SK-N-SH treated with all-trans-retinoic acid at 6 μM for 48 hours (cell line): ENCODE measurements at regions not wholly inside any gene's neighbourhood (a gene's known extent, or its start where the extent isn't known, plus 50 kb on each side); places are given as distances from the start of the nearest gene placed in this dataset.

ENCODE experiments used
- ATAC-seq: fragments of 200-7000 bp; cut with Tn5 transposase; 3 replicates; pipeline ENCODE4 v1.9.1; 2020; ENCODE audit warnings: mild to moderate bottlenecking, moderate library complexity
- ARNTL ChIP-seq: fragments of 450-650 bp; formaldehyde crosslinking; IDR thresholded peaks from 2 replicates; pipeline ENCODE4 v1.5.0; 2020; ENCODE audit warnings: low read depth, mild to moderate bottlenecking, moderate library complexity, borderline replicate concordance
- BACH2 ChIP-seq: fragments of 250-450 bp; sonication (Bioruptor Pico); IDR thresholded peaks from 2 replicates; pipeline ENCODE4 v1.9.0; 2021; ENCODE audit warnings: mild to moderate bottlenecking, borderline replicate concordance
- CREB5 ChIP-seq: fragments of 250-450 bp; sonication (Bioruptor Pico); IDR thresholded peaks from 2 replicates; pipeline ENCODE4 v1.5.1; 2020; ENCODE audit warnings: low read depth, mild to moderate bottlenecking, moderate library complexity
- CSDC2 ChIP-seq: fragments of 250-450 bp; sonication (Bioruptor Pico); IDR thresholded peaks from 2 replicates; pipeline ENCODE4 v1.5.0; 2020; ENCODE audit warnings: mild to moderate bottlenecking, moderate library complexity
- CSRNP3 ChIP-seq: fragments of 250-450 bp; sonication (Bioruptor Pico); IDR thresholded peaks from 2 replicates; pipeline ENCODE4 v1.5.1; 2021; ENCODE audit warnings: mild to moderate bottlenecking, moderate library complexity
- ESRRG ChIP-seq: fragments of 250-450 bp; sonication (Bioruptor Pico); IDR thresholded peaks from 2 replicates; pipeline ENCODE4 v1.6.1; 2021; ENCODE audit warnings: mild to moderate bottlenecking
- GLIS3 ChIP-seq: fragments of 250-450 bp; sonication (Bioruptor Pico); IDR thresholded peaks from 2 replicates; pipeline ENCODE4 v1.5.0; 2020; ENCODE audit warnings: mild to moderate bottlenecking, moderate library complexity
- ISL1 ChIP-seq: fragments of 250-450 bp; sonication (Bioruptor Pico); IDR thresholded peaks from 2 replicates; pipeline ENCODE4 v2.1.2; 2022; ENCODE audit warnings: mild to moderate bottlenecking, moderate library complexity
- PATZ1 ChIP-seq: fragments of 250-450 bp; sonication (Bioruptor Pico); IDR thresholded peaks from 2 replicates; pipeline ENCODE4 v1.8.0; 2020; ENCODE audit warnings: mild to moderate bottlenecking, moderate library complexity, borderline replicate concordance
- POU6F1 ChIP-seq: fragments of 250-450 bp; sonication (Bioruptor Pico); IDR thresholded peaks from 2 replicates; pipeline ENCODE4 v1.8.0; 2021; ENCODE audit warnings: low read depth, mild to moderate bottlenecking, moderate library complexity, borderline replicate concordance
- PPARA ChIP-seq: fragments of 250-450 bp; sonication (Bioruptor Pico); IDR thresholded peaks from 2 replicates; pipeline ENCODE4 v1.5.0; 2020; ENCODE audit warnings: mild to moderate bottlenecking, borderline replicate concordance
- RARB ChIP-seq: fragments of 250-450 bp; sonication (Bioruptor Pico); IDR thresholded peaks from 2 replicates; pipeline ENCODE4 v1.8.0; 2021; ENCODE audit warnings: mild to moderate bottlenecking, moderate library complexity
- SNAI2 ChIP-seq: fragments of 250-450 bp; sonication (Bioruptor Pico); IDR thresholded peaks from 2 replicates; pipeline ENCODE4 v1.5.0; 2020; ENCODE audit warnings: mild to moderate bottlenecking, moderate library complexity
- TCF4 ChIP-seq: fragments of 250-450 bp; sonication (Bioruptor Pico); IDR thresholded peaks from 2 replicates; pipeline ENCODE4 v1.8.0; 2021; ENCODE audit warnings: mild to moderate bottlenecking, moderate library complexity, borderline replicate concordance
- TOX ChIP-seq: fragments of 250-450 bp; sonication (Bioruptor Pico); IDR thresholded peaks from 2 replicates; pipeline ENCODE4 v1.8.0; 2021; ENCODE audit warnings: mild to moderate bottlenecking, moderate library complexity, borderline replicate concordance
- ZC3H10 ChIP-seq: fragments of 250-450 bp; sonication (Bioruptor Pico); IDR thresholded peaks from 2 replicates; pipeline ENCODE4 v1.5.1; 2021; ENCODE audit warnings: mild to moderate bottlenecking, moderate library complexity
- ZFP3 ChIP-seq: fragments of 250-450 bp; sonication (Bioruptor Pico); IDR thresholded peaks from 2 replicates; pipeline ENCODE4 v1.5.0; 2020; ENCODE audit warnings: mild to moderate bottlenecking, moderate library complexity
- ZFP30 ChIP-seq: fragments of 450-650 bp; formaldehyde crosslinking; IDR thresholded peaks from 2 replicates; pipeline ENCODE4 v1.5.0; 2022; ENCODE audit warnings: mild to moderate bottlenecking, moderate library complexity
- ZNF70 ChIP-seq: fragments of 450-650 bp; formaldehyde crosslinking; IDR thresholded peaks from 2 replicates; pipeline ENCODE4 v1.5.0; 2020; ENCODE audit warnings: mild to moderate bottlenecking, moderate library complexity
- ZNF8 ChIP-seq: fragments of 450-650 bp; formaldehyde crosslinking; IDR thresholded peaks from 2 replicates; pipeline ENCODE4 v1.5.0; 2020; ENCODE audit warnings: mild to moderate bottlenecking, moderate library complexity

GRCh38 chr10:91127341-91128082 lies 93.0 kb upstream of the PCGF5 start:
- TF ChIP-seq ISL1 (no peak), ZNF70 (CRISPR knock-in tag) (no peak), ESRRG (CRISPR knock-in tag) (no peak), SNAI2 (CRISPR knock-in tag) (no peak), BACH2 (CRISPR knock-in tag) (no peak), PPARA (no peak), GLIS3 (CRISPR knock-in tag) (no peak), POU6F1 (no peak), ZNF8 (CRISPR knock-in tag) (no peak), CSRNP3 (no peak), ARNTL (CRISPR knock-in tag) (no peak), ZFP3 (CRISPR knock-in tag) (no peak)
- TF ChIP-seq, all 23 proteins: peak for 0
- ATAC-seq: no peak

- TF ChIP-seq ZC3H10 (CRISPR knock-in tag) (no peak), SNAI2 (CRISPR knock-in tag) (no peak), ISL1 (no peak), ZNF8 (CRISPR knock-in tag) (no peak), CSDC2 (CRISPR knock-in tag) (no peak), ZFP3 (CRISPR knock-in tag) (no peak), RARB (no peak), PPARA (no peak), ZFP30 (no peak), GLIS3 (CRISPR knock-in tag) (no peak), TCF4 (CRISPR knock-in tag) (no peak), CREB5 (CRISPR knock-in tag) (no peak), PATZ1 (CRISPR knock-in tag) (no peak)
- ATAC-seq: no peak
These were observed 85.3 kb upstream of the PCGF5 start for GRCh38 chr10:91135113-91135512.

GRCh38 chr10:91137011-91137643 lies 83.3 kb upstream of the PCGF5 start:
- TF ChIP-seq TCF4 (CRISPR knock-in tag): no peak
- no peak for TF ChIP-seq SNAI2 (CRISPR knock-in tag)
- TF ChIP-seq POU6F1: no peak
- no peak for TF ChIP-seq BACH2 (CRISPR knock-in tag)
- TF ChIP-seq CSRNP3: no peak
- TF ChIP-seq ZC3H10 (CRISPR knock-in tag): no peak
- TF ChIP-seq ZNF70 (CRISPR knock-in tag): no peak
- no peak for TF ChIP-seq TOX (CRISPR knock-in tag)
- TF ChIP-seq PATZ1 (CRISPR knock-in tag): no peak
- ATAC-seq: no peak
